Heart left ventricle (tissue), 13 donors: ENCODE measurements at regions not wholly inside any gene's neighbourhood (a gene's known extent, or its start where the extent isn't known, plus 50 kb on each side); places are given as distances from the start of the nearest gene placed in this dataset.

ENCODE experiments used
- POLR2A ChIP-seq, 2 donors: fragments of 450-650 bp; IDR thresholded peaks; one replicate each; pipeline ENCODE4 v1.6.1; 2017; ENCODE audit warnings: antibody characterized with exemption in 2 of 2, mild to moderate bottlenecking in 2 of 2, moderate library complexity in 2 of 2
- TF ChIP-seq, protein P1 (sequence below), 12 donors: fragments of 200-600 bp; sonication (generic) in 4 of 12; IDR thresholded peaks; one replicate each; pipeline versions ENCODE4 v1.5.0 to v1.8.0; 2018 to 2022; ENCODE audit warnings: antibody characterized with exemption in 12 of 12, mild to moderate bottlenecking in 5 of 12
- donor health status: ischemic (EF 13 %, LVEDD 7.1; RV severe dilation, severe dysfunction).
- donor health status: DM: no; HTN: yes; CAD: no.
- donor health status: DM: no; HTN: no; CAD: no.
- donor health status: ischemic (EF 25% LVEDD 6.9; RV normal size, moderate dysfunction).
- donor health status: ischemic (EF 25% LVEDD 5.7; RV mildly dilated, moderate dysfunction).
- donor health status: ischemic (EF 35%, LVEDD 5.7; RV mildly dilated, moderate dysfunction).
- donor health status: nonischemic (EF 11% LVEDD 7.7; RV severe dilation, severe dysfunction).
- donor health status: DM: yes; HTN: yes; CAD: no.
- donor health status: PGD.
- donor health status: ischemic (EF 29% LVEDD 5.4; RV normal size, mild dysfunction).
- donor health status: nonischemic (EF 23%, LVEDD 6.1; RV moderate dilation, normal function).

DNA sequence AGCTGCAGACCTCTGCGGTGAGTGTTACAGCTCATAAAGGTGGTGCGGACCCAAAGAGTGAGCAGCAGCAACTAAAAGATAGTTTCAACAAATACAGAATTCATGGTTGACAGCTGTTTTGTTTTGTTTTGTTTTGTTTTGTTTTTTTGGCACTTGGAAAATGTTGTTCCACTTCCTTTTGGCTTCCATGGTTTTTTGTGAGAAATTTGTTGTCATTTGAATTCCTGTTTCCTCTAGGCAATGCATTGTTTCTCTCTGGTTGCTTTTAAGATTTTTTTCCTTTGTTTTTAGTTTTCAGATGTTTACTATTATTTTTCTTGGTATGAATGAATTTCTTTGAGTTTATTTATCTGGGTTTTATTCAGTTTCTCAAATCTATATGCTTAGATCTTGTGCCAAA lies 229.4 kb downstream of the MID1IP1 start:
- TF ChIP-seq, protein P1, sequence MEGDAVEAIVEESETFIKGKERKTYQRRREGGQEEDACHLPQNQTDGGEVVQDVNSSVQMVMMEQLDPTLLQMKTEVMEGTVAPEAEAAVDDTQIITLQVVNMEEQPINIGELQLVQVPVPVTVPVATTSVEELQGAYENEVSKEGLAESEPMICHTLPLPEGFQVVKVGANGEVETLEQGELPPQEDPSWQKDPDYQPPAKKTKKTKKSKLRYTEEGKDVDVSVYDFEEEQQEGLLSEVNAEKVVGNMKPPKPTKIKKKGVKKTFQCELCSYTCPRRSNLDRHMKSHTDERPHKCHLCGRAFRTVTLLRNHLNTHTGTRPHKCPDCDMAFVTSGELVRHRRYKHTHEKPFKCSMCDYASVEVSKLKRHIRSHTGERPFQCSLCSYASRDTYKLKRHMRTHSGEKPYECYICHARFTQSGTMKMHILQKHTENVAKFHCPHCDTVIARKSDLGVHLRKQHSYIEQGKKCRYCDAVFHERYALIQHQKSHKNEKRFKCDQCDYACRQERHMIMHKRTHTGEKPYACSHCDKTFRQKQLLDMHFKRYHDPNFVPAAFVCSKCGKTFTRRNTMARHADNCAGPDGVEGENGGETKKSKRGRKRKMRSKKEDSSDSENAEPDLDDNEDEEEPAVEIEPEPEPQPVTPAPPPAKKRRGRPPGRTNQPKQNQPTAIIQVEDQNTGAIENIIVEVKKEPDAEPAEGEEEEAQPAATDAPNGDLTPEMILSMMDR (IDR thresholded peaks at IDR 0.05), result no peak
- no peak for TF ChIP-seq POLR2A (IDR thresholded peaks at IDR 0.05)
